Fibroblast of peridontal ligament (primary cell): ENCODE measurements at regions not wholly inside any gene's neighbourhood (a gene's known extent, or its start where the extent isn't known, plus 50 kb on each side); places are given as distances from the start of the nearest gene placed in this dataset.
"Not testable (repeated sequence)": the region's sequence is repeated elsewhere in the genome, so short reads cannot be mapped to it uniquely, and the experiment has no call there.

ENCODE experiments used
- DNase-seq: peaks from one replicate; pipeline ENCODE4 v3.0.0-alpha.2; 2010; ENCODE audit errors: extremely low read depth

DNA sequence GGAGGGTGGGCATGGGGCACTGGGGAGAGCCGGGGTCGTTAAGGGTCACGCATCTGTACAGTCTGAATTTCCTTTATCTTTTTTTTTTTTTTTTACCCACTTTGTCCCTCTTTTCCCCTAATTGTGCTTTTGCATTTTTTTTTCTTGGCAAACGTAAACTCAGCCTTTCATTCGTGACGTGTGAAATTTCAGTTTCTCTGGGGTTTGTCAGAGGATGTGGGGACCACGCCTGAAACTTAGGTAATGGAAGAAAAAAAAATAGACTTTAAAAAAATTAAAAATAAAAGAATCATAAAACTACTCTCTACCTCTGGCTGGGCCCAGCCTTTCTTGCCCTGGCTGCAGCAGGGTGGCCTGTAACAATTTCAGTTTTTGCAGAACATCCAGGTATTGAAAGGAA, 68.3 kb upstream of the ZNF658 start:
- not testable (repeated sequence) for DNase-seq

DNA sequence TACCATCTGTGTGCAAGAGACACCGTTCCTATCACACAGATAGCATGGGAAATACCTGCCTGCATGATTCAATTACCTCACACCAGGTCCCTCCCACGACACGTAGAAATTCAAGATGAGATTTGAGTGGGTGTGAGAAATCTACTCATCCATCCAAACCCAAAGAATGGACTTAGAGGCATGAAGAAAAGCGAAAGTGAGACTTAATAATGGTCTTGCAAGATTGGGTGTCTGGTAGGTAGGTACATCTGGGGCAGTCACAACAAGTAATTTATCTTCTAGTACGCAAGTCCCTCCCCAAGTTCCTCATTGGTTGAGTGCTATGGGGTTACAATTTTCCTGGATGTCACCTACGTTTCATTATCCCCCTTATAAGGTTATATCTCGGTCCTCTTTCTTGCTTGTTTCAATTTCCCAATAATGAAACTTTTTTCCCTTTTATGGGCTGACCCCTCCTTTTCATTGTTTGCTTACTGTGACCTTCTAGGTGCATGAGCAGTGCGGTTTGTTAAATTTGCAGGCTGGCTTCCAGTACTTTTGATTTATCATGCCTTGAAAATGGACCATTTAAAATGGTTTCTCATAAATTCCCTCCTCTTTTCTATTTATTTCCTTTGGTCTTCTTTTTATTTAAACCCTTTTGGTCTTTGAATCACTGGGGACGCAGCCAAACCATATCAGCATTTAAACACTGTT, 63.1 kb upstream of the ZNF658 start:
- DNase-seq, result not testable (repeated sequence)
